SK-N-SH (cell line): ENCODE measurements at regions not wholly inside any gene's neighbourhood (a gene's known extent, or its start where the extent isn't known, plus 50 kb on each side); places are given as distances from the start of the nearest gene placed in this dataset.

Source experiments
- CHD2 ChIP-seq: fragments of 150-350 bp; IDR thresholded peaks from 2 replicates; pipeline ENCODE4 v1.6.1; 2018; ENCODE audit warnings: low read length; ENCODE audit not compliant: partially characterized antibody
- EP300 ChIP-seq, 2 experiments: IDR thresholded peaks; 2 replicates each; pipeline versions ENCODE4 v1.4.0 to v1.6.1; 2012; ENCODE audit warnings: borderline replicate concordance in 1 of 2, low read depth in 1 of 2, low read length in 1 of 2
- GABPA ChIP-seq: IDR thresholded peaks from 2 replicates; pipeline ENCODE4 v1.4.0; 2012; ENCODE audit warnings: low read depth, mild to moderate bottlenecking
- NFIC ChIP-seq: IDR thresholded peaks from 2 replicates; pipeline ENCODE4 v1.4.0; 2012; ENCODE audit warnings: borderline replicate concordance
- NRF1 ChIP-seq: IDR thresholded peaks from 2 replicates; pipeline ENCODE4 v1.6.1; 2012; ENCODE audit warnings: low read depth, mild to moderate bottlenecking, low read length
- RCOR1 ChIP-seq: fragments of 150-350 bp; IDR thresholded peaks from 2 replicates; pipeline ENCODE4 v1.6.1; 2017; ENCODE audit warnings: antibody characterized with exemption, low read length
- YY1 ChIP-seq: IDR thresholded peaks from 2 replicates; pipeline ENCODE4 v1.4.0; 2012; ENCODE audit warnings: low read depth, mild to moderate bottlenecking
- TF ChIP-seq, protein P1 (sequence below): fragments of 200-600 bp; sonication (generic); IDR thresholded peaks from 2 replicates; pipeline ENCODE4 v1.6.1; 2017; ENCODE audit warnings: antibody characterized with exemption, mild to moderate bottlenecking, moderate library complexity

DNA sequence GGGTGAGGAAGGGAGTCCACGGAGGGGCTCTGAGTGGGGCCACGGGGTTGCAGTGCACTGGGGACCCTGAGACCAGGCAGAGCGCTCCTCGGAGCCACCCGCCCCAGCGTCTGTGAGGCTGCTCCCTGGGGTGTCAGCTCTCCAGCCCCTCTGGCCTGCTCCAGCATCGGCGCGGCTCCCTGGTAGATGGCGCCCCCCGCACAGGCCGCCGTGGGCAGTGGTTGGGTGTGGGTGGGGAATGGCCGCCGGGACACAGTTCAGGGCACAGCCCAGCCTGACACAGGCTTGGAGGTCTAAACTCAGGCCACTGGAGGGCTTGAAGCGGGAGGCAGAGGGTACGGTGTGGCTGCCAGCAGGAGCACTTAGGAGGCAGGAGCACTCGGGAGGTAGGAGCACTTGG, 222.6 kb upstream of the PPP2R2D start:
- TF ChIP-seq EP300 (IDR thresholded peaks at IDR 0.05; ENCODE audit: borderline replicate concordance in 1 of 2, low read depth in 1 of 2, low read length in 1 of 2): no peak
- TF ChIP-seq, protein P1, sequence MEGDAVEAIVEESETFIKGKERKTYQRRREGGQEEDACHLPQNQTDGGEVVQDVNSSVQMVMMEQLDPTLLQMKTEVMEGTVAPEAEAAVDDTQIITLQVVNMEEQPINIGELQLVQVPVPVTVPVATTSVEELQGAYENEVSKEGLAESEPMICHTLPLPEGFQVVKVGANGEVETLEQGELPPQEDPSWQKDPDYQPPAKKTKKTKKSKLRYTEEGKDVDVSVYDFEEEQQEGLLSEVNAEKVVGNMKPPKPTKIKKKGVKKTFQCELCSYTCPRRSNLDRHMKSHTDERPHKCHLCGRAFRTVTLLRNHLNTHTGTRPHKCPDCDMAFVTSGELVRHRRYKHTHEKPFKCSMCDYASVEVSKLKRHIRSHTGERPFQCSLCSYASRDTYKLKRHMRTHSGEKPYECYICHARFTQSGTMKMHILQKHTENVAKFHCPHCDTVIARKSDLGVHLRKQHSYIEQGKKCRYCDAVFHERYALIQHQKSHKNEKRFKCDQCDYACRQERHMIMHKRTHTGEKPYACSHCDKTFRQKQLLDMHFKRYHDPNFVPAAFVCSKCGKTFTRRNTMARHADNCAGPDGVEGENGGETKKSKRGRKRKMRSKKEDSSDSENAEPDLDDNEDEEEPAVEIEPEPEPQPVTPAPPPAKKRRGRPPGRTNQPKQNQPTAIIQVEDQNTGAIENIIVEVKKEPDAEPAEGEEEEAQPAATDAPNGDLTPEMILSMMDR: no peak
- TF ChIP-seq GABPA: no peak
- TF ChIP-seq RCOR1: no peak
- TF ChIP-seq NRF1: no peak
- TF ChIP-seq CHD2: no peak
- no peak for TF ChIP-seq NFIC
- no peak for TF ChIP-seq YY1
